ENCODE measurements at regions not wholly inside any gene's neighbourhood (a gene's known extent, or its start where the extent isn't known, plus 50 kb on each side); places are given as distances from the start of the nearest gene placed in this dataset.
"Not testable (repeated sequence)": the region's sequence is repeated elsewhere in the genome, so short reads cannot be mapped to it uniquely, and the experiment has no call there.

- H3K9me3 ChIP-seq (ENCODE audit: control insufficient read depth, low read length) = peaks cover 6% of the 10 kb centered on the region
- peaks cover 3% of the 10 kb centered on the region for H3K27me3 ChIP-seq (replicated peaks; ENCODE audit: control insufficient read depth, insufficient read depth, low read length)
- H3K4me3 ChIP-seq (ENCODE audit: low read length) = no peak overlapping the region
- H3K9ac ChIP-seq (ENCODE audit: low read length) = no peak overlapping the region
- no peaks in the 10 kb centered on the region for H3K4me1 ChIP-seq (ENCODE audit: control insufficient read depth, insufficient read depth, low read length)
- H3K36me3 ChIP-seq (ENCODE audit: control insufficient read depth, insufficient read depth, low read length, severe bottlenecking) = no peaks in the 10 kb centered on the region
- no peak for DNase-seq (ENCODE audit: low read depth)
Measured at GRCh38 chr13:42373048-42373812, 101.3 kb downstream of the AKAP11 start.

GRCh38 chr13:42375663-42376062 lies 103.7 kb downstream of the AKAP11 start:
- peaks cover 3% of the 10 kb centered on the region for H3K27me3 ChIP-seq (replicated peaks; ENCODE audit: control insufficient read depth, insufficient read depth, low read length)
- H3K9ac ChIP-seq (ENCODE audit: low read length) = no peak overlapping the region
- DNase-seq (ENCODE audit: low read depth) = no peak
- no peak overlapping the region for H3K4me3 ChIP-seq (ENCODE audit: low read length)
- H3K36me3 ChIP-seq (ENCODE audit: control insufficient read depth, insufficient read depth, low read length, severe bottlenecking) = no peaks in the 10 kb centered on the region
- H3K4me1 ChIP-seq (ENCODE audit: control insufficient read depth, insufficient read depth, low read length) = no peaks in the 10 kb centered on the region
- peaks cover 6% of the 10 kb centered on the region for H3K9me3 ChIP-seq (ENCODE audit: control insufficient read depth, low read length)

- H3K4me1 ChIP-seq (ENCODE audit: control insufficient read depth, insufficient read depth, low read length) = no peaks in the 10 kb centered on the region
- peaks cover 14% of the 10 kb centered on the region for H3K9me3 ChIP-seq (ENCODE audit: control insufficient read depth, low read length)
- H3K4me3 ChIP-seq (ENCODE audit: low read length) = no peak overlapping the region
- no peak for DNase-seq (ENCODE audit: low read depth)
- H3K36me3 ChIP-seq (ENCODE audit: control insufficient read depth, insufficient read depth, low read length, severe bottlenecking) = no peaks in the 10 kb centered on the region
- no peak overlapping the region for H3K9ac ChIP-seq (ENCODE audit: low read length)
- H3K27me3 ChIP-seq (replicated peaks; ENCODE audit: control insufficient read depth, insufficient read depth, low read length) = peaks cover 3% of the 10 kb centered on the region
Measured at GRCh38 chr13:42377640-42378382, 105.9 kb downstream of the AKAP11 start.

GRCh38 chr13:42378383-42378780 lies 106.4 kb downstream of the AKAP11 start:
- peaks cover 14% of the 10 kb centered on the region for H3K9me3 ChIP-seq (ENCODE audit: control insufficient read depth, low read length)
- DNase-seq (ENCODE audit: low read depth) = no peak
- no peaks in the 10 kb centered on the region for H3K4me1 ChIP-seq (ENCODE audit: control insufficient read depth, insufficient read depth, low read length)

GRCh38 chr13:42379241-42379640 lies 107.3 kb downstream of the AKAP11 start:
- peaks cover 3% of the 10 kb centered on the region for H3K27me3 ChIP-seq (replicated peaks; ENCODE audit: control insufficient read depth, insufficient read depth, low read length)
- DNase-seq (ENCODE audit: low read depth) = no peak

More at GRCh38 chr13:42378383-42378780, 106.4 kb downstream of the AKAP11 start:
- Histone ChIP-seq H3K36me3 (ENCODE audit: control insufficient read depth, insufficient read depth, low read length, severe bottlenecking) (no peaks in the 10 kb centered on the region), H3K9ac (ENCODE audit: low read length) (no peak overlapping the region), H3K4me3 (ENCODE audit: low read length) (no peak overlapping the region), H3K27me3 (replicated peaks; ENCODE audit: control insufficient read depth, insufficient read depth, low read length) (peaks cover 3% of the 10 kb centered on the region)

GRCh38 chr13:42380420-42381164 lies 108.6 kb downstream of the AKAP11 start:
- no peaks in the 10 kb centered on the region for H3K36me3 ChIP-seq (ENCODE audit: control insufficient read depth, insufficient read depth, low read length, severe bottlenecking)
- no peak overlapping the region for H3K4me3 ChIP-seq (ENCODE audit: low read length)
- no peak for DNase-seq (ENCODE audit: low read depth)
- H3K4me1 ChIP-seq (ENCODE audit: control insufficient read depth, insufficient read depth, low read length) = no peaks in the 10 kb centered on the region
- peaks cover 14% of the 10 kb centered on the region for H3K9me3 ChIP-seq (ENCODE audit: control insufficient read depth, low read length)
- H3K27me3 ChIP-seq (replicated peaks; ENCODE audit: control insufficient read depth, insufficient read depth, low read length) = no peaks in the 10 kb centered on the region
- no peak overlapping the region for H3K9ac ChIP-seq (ENCODE audit: low read length)

More at GRCh38 chr13:42379241-42379640, 107.3 kb downstream of the AKAP11 start:
- Histone ChIP-seq H3K36me3 (ENCODE audit: control insufficient read depth, insufficient read depth, low read length, severe bottlenecking) (no peaks in the 10 kb centered on the region), H3K4me1 (ENCODE audit: control insufficient read depth, insufficient read depth, low read length) (no peaks in the 10 kb centered on the region), H3K4me3 (ENCODE audit: low read length) (no peak overlapping the region), H3K9me3 (ENCODE audit: control insufficient read depth, low read length) (peaks cover 14% of the 10 kb centered on the region), H3K9ac (ENCODE audit: low read length) (no peak overlapping the region)

GRCh38 chr13:42381165-42381425 lies 109.1 kb downstream of the AKAP11 start:
- H3K36me3 ChIP-seq (ENCODE audit: control insufficient read depth, insufficient read depth, low read length, severe bottlenecking) = no peaks in the 10 kb centered on the region
- H3K9ac ChIP-seq (ENCODE audit: low read length) = no peak overlapping the region
- no peak overlapping the region for H3K4me3 ChIP-seq (ENCODE audit: low read length)
- no peaks in the 10 kb centered on the region for H3K27me3 ChIP-seq (replicated peaks; ENCODE audit: control insufficient read depth, insufficient read depth, low read length)
- no peaks in the 10 kb centered on the region for H3K4me1 ChIP-seq (ENCODE audit: control insufficient read depth, insufficient read depth, low read length)
- H3K9me3 ChIP-seq (ENCODE audit: control insufficient read depth, low read length) = peaks cover 13% of the 10 kb centered on the region
- DNase-seq (ENCODE audit: low read depth) = no peak

- H3K9me3 ChIP-seq (ENCODE audit: control insufficient read depth, low read length); DNase-seq (ENCODE audit: low read depth); H3K4me1 ChIP-seq (ENCODE audit: control insufficient read depth, insufficient read depth, low read length); H3K27me3 ChIP-seq (replicated peaks; ENCODE audit: control insufficient read depth, insufficient read depth, low read length); H3K36me3 ChIP-seq (ENCODE audit: control insufficient read depth, insufficient read depth, low read length, severe bottlenecking); H3K9ac ChIP-seq (ENCODE audit: low read length); H3K4me3 ChIP-seq (ENCODE audit: low read length): not testable (repeated sequence)
Measured at GRCh38 chr13:42381426-42381825, 109.5 kb downstream of the AKAP11 start.

GRCh38 chr13:42383025-42383424 lies 111.1 kb downstream of the AKAP11 start:
- Histone ChIP-seq H3K9me3 (ENCODE audit: control insufficient read depth, low read length) (peaks cover 8% of the 10 kb centered on the region), H3K27me3 (replicated peaks; ENCODE audit: control insufficient read depth, insufficient read depth, low read length) (no peaks in the 10 kb centered on the region)
- no peak for DNase-seq (ENCODE audit: low read depth)

GRCh38 chr13:42384265-42384664 lies 112.3 kb downstream of the AKAP11 start:
- Histone ChIP-seq H3K36me3 (ENCODE audit: control insufficient read depth, insufficient read depth, low read length, severe bottlenecking) (no peaks in the 10 kb centered on the region), H3K4me1 (ENCODE audit: control insufficient read depth, insufficient read depth, low read length) (no peaks in the 10 kb centered on the region), H3K27me3 (replicated peaks; ENCODE audit: control insufficient read depth, insufficient read depth, low read length) (peaks cover 2% of the 10 kb centered on the region), H3K9ac (ENCODE audit: low read length) (no peak overlapping the region), H3K9me3 (ENCODE audit: control insufficient read depth, low read length) (peaks cover 8% of the 10 kb centered on the region), H3K4me3 (ENCODE audit: low read length) (no peak overlapping the region)
- DNase-seq (ENCODE audit: low read depth) = no peak

More at GRCh38 chr13:42383025-42383424, 111.1 kb downstream of the AKAP11 start:
- Histone ChIP-seq H3K9ac (ENCODE audit: low read length) (no peak overlapping the region), H3K36me3 (ENCODE audit: control insufficient read depth, insufficient read depth, low read length, severe bottlenecking) (no peaks in the 10 kb centered on the region), H3K4me1 (ENCODE audit: control insufficient read depth, insufficient read depth, low read length) (no peaks in the 10 kb centered on the region), H3K4me3 (ENCODE audit: low read length) (no peak overlapping the region)

- no peak for DNase-seq (ENCODE audit: low read depth)
- H3K4me1 ChIP-seq (ENCODE audit: control insufficient read depth, insufficient read depth, low read length) = no peaks in the 10 kb centered on the region
- no peak overlapping the region for H3K9ac ChIP-seq (ENCODE audit: low read length)
Measured at GRCh38 chr13:42388326-42388725, 116.4 kb downstream of the AKAP11 start.

More at GRCh38 chr13:42388326-42388725, 116.4 kb downstream of the AKAP11 start:
- Histone ChIP-seq H3K36me3 (ENCODE audit: control insufficient read depth, insufficient read depth, low read length, severe bottlenecking) (no peaks in the 10 kb centered on the region), H3K27me3 (replicated peaks; ENCODE audit: control insufficient read depth, insufficient read depth, low read length) (peaks cover 2% of the 10 kb centered on the region), H3K9me3 (ENCODE audit: control insufficient read depth, low read length) (no peaks in the 10 kb centered on the region), H3K4me3 (ENCODE audit: low read length) (no peak overlapping the region)

Measured in adipocyte (in vitro differentiated cells).